GM19043 (cell line): ENCODE measurements at regions not wholly inside any gene's neighbourhood (a gene's known extent, or its start where the extent isn't known, plus 50 kb on each side); places are given as distances from the start of the nearest gene placed in this dataset.
"Not testable (repeated sequence)": the region's sequence is repeated elsewhere in the genome, so short reads cannot be mapped to it uniquely, and the experiment has no call there.

Experiments
- ATAC-seq: cut with Tn5 transposase; IDR thresholded peaks from one replicate; pipeline ENCODE4 v1.9.1; 2021; ENCODE audit warnings: low read depth; ENCODE audit not compliant: unreplicated experiment

DNA sequence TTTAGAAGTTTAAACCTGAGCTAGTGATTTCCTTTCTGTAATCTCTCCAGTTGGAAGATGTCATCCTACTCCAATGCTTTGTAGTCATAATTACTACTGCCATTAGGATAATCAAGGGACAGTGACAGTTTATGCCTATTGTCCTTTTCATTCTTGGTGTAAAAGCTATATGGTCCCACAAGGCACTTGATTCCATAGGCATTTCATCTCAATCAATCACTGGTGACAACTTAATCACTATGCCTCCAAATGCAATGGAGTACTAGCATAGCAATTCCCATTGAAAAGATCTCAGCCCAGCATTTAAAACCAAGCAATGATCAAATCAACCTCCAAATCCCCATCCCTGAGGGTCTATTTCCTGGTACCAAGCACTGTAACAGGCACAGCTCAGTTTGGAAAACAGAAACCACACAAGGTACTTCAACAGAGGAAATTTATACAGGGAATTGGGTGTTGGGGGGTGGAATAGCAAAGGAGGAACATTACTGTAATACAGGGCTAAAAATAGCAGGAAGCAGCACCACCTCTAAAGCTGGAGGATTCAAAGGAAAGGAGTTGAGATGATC is 51.0 kb downstream of the FHIP2A start:
- ATAC-seq, result no peak

DNA sequence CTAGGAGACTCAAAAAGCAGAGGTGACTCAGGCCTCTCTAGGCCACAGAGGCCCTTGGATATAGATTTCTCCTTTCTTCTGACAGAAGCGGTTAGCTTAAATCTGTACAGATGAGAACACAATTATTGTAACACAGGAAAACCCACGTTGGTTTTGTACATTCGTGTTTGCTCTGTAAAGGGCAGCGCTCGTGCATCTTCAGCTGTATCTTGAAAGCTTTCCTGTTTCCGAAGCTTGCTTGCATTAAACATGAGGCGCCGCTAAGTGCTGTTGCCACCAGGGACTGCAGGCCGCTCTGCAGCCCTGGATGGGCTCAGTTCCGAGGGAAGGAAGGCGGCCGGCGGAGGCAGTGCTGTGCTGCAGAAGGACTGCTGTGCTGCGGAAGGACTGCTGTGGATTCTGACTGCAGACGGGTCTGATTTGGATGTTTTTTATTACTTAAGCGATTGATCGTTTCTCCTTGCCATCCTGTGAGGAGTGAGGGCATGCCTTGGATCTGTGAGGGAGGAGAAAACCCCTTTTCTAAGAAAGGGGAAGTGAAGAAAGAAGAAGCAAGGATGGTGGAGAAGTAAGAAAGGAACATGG is 53.3 kb downstream of the FHIP2A start:
- peak; percentile 51 for ATAC-seq

DNA sequence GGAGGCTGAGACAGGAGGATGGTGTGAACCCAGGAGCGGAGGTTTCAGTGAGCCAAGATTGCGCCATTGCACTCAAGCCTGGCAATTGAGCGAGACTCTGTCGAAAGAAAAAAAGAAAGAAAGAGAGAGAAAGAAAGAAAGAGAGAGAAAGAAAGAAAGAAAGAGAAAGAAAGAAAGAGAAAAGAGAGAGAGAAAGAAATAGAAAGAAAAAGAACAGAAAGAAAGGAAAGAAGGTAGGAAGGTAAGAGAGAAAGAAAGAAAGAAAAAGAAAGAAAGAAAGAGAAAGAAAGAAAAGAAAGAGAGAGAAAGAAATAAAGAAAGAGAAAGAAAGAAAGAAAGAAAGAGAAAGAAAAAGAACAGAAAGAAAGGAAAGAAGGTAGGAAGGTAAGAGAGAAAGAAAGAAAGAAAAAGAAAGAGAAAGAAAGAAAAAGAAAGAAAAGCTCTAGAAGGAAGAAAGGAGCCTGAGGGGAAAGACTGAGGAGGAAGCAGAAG is 54.1 kb downstream of the FHIP2A start:
- ATAC-seq, result not testable (repeated sequence)

- no peak for ATAC-seq
Measured at GRCh38 chr10:114876169-114876568, 54.6 kb downstream of the FHIP2A start.

DNA sequence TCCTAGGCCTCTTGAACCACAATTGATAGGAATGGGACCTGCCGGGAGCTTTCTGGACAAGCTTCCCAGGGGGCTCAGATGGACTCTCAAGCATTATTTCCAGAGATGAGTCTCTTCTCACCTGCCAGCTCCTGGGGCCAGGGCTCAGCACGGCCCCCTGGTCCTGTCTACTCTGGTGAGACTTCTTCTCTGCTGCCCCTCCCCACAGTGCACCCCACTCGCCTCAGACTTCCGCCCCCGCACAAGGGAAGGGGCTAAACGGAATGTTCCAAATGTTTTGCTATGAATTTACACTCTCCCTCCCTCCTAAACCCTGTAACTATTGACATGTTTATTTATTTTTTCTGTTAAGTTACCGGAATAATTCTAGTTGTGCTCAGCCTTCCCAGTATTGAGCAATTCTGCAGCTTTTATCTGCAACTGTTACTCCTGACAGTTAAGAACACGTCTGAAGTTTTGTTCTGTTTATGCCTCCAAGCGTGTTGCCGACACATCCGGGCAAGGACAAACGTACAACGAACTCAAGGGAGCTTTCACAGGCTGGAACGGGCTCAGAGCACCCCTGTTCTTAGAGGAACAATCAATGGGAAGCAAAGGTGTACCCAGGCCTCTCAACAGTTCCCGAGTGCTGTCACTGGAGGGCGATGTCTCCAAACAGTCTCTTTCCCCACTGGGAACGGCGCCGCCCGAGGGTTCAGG is 55.2 kb downstream of the FHIP2A start:
- peak; percentile 79 for ATAC-seq

GRCh38 chr10:114877301-114877644 is 55.7 kb downstream of the FHIP2A start:
- no peak for ATAC-seq

DNA sequence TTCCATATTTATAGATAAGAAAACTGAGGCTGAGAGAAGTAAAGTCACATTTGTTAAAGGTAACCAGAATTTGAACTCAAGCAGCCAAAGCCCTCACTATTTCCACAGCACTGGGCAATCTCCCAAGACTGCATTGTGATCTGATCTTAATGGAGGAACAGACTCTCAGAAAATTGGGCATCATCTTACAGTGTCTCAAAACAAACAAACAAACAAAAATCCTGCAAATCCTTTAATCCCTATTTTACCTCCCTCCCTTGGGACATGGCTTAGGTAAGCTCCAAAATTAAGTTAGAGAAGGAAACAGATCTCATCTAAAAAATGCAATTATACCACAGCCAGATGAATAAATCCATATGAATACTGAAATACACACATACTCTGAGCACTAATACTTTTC is 57.5 kb downstream of the FHIP2A start:
- ATAC-seq, result no peak

DNA sequence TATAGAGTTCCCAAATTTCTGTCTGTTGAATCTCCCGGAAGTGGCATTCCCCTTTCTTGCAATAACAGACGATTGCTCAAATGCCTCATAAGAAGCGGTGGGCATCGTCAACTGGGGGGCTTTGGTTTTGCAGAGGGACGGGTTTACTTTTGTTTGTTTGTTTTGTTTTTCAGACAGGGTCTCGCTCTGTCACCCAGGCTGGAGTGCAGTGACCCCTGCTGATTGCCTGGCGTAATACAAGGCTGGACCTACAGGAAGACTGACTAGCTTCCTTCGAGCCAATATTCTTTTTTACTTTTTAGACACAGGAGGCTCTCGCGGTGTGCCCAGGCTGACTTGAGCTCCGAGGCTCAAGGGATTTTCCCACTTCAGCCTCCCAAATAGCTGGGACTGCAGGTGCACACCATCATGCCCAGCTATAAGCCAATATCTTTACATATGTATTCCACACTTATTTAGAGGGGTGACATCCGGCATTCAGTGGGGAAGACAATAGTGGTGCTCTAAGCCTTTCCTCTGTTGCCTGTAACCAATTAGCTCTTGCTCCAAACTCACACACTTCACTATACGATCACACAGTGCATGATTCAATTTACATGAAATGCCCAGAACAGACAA is 58.1 kb downstream of the FHIP2A start:
- peak; percentile 60 for ATAC-seq

DNA sequence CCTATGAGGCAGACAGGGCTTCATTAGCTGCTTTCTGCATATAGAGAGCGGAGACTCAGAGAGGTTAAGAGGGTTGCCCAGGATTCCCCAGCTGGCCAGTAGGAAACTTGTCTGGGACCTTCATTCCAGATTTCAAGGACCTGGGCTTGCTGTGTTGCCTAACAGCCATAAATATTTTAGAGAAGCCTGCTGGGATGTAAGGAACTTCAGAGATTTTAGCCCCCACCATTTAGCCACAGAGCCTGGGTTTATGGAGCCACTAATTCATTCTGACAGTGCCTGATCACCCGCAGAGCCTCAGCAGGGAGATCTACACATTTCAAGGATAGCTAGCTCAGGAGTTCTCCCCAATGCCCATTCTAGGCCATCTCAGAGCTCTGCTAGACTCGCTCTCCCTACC is 56.6 kb upstream of the TRUB1 start:
- ATAC-seq, result no peak

GRCh38 chr10:114881901-114882300 is 56.1 kb upstream of the TRUB1 start:
- ATAC-seq, result no peak

DNA sequence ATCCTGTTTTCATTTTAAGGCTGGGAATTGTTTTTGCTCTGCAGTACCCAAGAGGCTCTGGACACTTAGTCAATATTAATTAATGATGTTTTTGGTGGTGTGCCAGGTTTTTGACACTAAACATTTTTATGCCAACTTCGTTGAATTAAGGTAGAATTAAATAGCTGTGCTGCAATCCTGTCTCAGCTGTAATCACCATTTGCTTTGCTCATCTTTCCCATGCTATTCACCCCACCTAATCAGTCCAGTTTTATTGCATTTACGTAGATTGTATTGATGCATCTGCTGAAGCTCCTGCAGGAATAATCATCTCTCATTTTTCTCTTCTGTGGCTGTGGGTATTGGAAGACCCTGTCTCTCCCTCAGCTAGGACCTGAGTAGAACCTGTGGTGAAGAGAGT is 52.6 kb upstream of the TRUB1 start:
- no peak for ATAC-seq
